Loucy (cell line): ENCODE measurements at regions not wholly inside any gene's neighbourhood (a gene's known extent, or its start where the extent isn't known, plus 50 kb on each side); places are given as distances from the start of the nearest gene placed in this dataset.

ENCODE experiments used
- H2AFZ ChIP-seq: fragments of 200-600 bp; sonication (generic); 2 replicates; pipeline ENCODE4 v1.6.0; 2016; ENCODE audit warnings: antibody characterized with exemption, mild to moderate bottlenecking, low read length, moderate library complexity
- H3F3A ChIP-seq: fragments of 200-600 bp; 2 replicates; pipeline ENCODE4 v1.6.0; 2016; ENCODE audit warnings: antibody characterized with exemption, low read depth, mild to moderate bottlenecking
- H3K27me3 ChIP-seq: fragments of 200-600 bp; sonication (generic); 2 replicates; pipeline ENCODE4 v1.6.1; 2014; ENCODE audit warnings: low read length, mild to moderate bottlenecking; ENCODE audit not compliant: insufficient read depth, poor library complexity, severe bottlenecking
- H3K36me3 ChIP-seq: fragments of 200-600 bp; sonication (generic); 2 replicates; pipeline ENCODE4 v1.6.1; 2016; ENCODE audit warnings: low read length; ENCODE audit not compliant: insufficient read depth
- H3K4me1 ChIP-seq: fragments of 200-600 bp; sonication (generic); 2 replicates; pipeline ENCODE4 v1.5.1; 2014; ENCODE audit warnings: low read length, mild to moderate bottlenecking; ENCODE audit not compliant: insufficient read depth, poor library complexity, severe bottlenecking
- H3K4me2 ChIP-seq: fragments of 200-600 bp; sonication (generic); 2 replicates; pipeline ENCODE4 v1.6.0; 2014; ENCODE audit warnings: antibody characterized with exemption, low read length, low read depth, mild to moderate bottlenecking; ENCODE audit not compliant: poor library complexity, severe bottlenecking
- H3K4me3 ChIP-seq: fragments of 200-600 bp; sonication (generic); 2 replicates; pipeline ENCODE4 v1.5.1; 2014; ENCODE audit warnings: low read length, mild to moderate bottlenecking, mixed read lengths; ENCODE audit not compliant: poor library complexity, severe bottlenecking
- H3K79me2 ChIP-seq: fragments of 200-600 bp; sonication (generic); 2 replicates; pipeline ENCODE4 v1.6.1; 2014; ENCODE audit warnings: low read length; ENCODE audit not compliant: insufficient read depth
- H3K9ac ChIP-seq: fragments of 200-600 bp; sonication (generic); 2 replicates; pipeline ENCODE4 v1.6.0; 2014; ENCODE audit warnings: mild to moderate bottlenecking, low read depth, low read length, moderate library complexity; ENCODE audit not compliant: poor library complexity, severe bottlenecking
- H3K9me2 ChIP-seq: fragments of 200-600 bp; sonication (generic); replicated peaks from 2 replicates; pipeline ENCODE4 v1.6.1; 2016; ENCODE audit warnings: low read depth, low read length, mixed read lengths
- H3K9me3 ChIP-seq: fragments of 200-600 bp; sonication (generic); 2 replicates; pipeline ENCODE4 v1.6.1; 2014; ENCODE audit warnings: mild to moderate bottlenecking, antibody characterized with exemption, low read length, low read depth; ENCODE audit not compliant: insufficient read depth
- H4K20me1 ChIP-seq: fragments of 200-600 bp; sonication (generic); 2 replicates; pipeline ENCODE4 v1.6.0; 2014; ENCODE audit warnings: antibody characterized with exemption, low read length, mild to moderate bottlenecking; ENCODE audit not compliant: insufficient read depth, poor library complexity, severe bottlenecking
- CTCF ChIP-seq: fragments of 200-600 bp; sonication (generic); conservative IDR thresholded peaks from 2 replicates; pipeline ENCODE4 v1.5.1; 2014; ENCODE audit warnings: mild to moderate bottlenecking, antibody characterized with exemption, low read length
- EZH2phosphoT487 ChIP-seq: fragments of 200-600 bp; IDR thresholded peaks from 2 replicates; pipeline ENCODE4 v1.6.1; 2018; ENCODE audit warnings: antibody characterized with exemption, mild to moderate bottlenecking, moderate library complexity, borderline replicate concordance

- H3K36me3 ChIP-seq, result no peaks in the 10 kb centered on the region
- no peaks in the 10 kb centered on the region for H3F3A ChIP-seq
- TF ChIP-seq EZH2phosphoT487 (no peak), CTCF (no peak)
- H2AFZ ChIP-seq, result no peak overlapping the region
- H3K4me1 ChIP-seq, result no peaks in the 10 kb centered on the region
- no peak overlapping the region for H3K9ac ChIP-seq
- no peaks in the 10 kb centered on the region for H3K9me2 ChIP-seq
- no peaks in the 10 kb centered on the region for H3K79me2 ChIP-seq
- no peak overlapping the region for H3K4me2 ChIP-seq
- no peaks in the 10 kb centered on the region for H3K27me3 ChIP-seq
- H4K20me1 ChIP-seq, result no peaks in the 10 kb centered on the region
- no peaks in the 10 kb centered on the region for H3K9me3 ChIP-seq
- H3K4me3 ChIP-seq, result no peak overlapping the region
These were observed 1181.3 kb downstream of the SLITRK1 start for GRCh38 chr13:82701020-82701419.

GRCh38 chr13:82698941-82699340 lies 1183.3 kb downstream of the SLITRK1 start:
- H3F3A ChIP-seq, result no peaks in the 10 kb centered on the region
- no peak for TF ChIP-seq EZH2phosphoT487
- no peak for TF ChIP-seq CTCF
- no peak overlapping the region for H2AFZ ChIP-seq

GRCh38 chr13:82698383-82698782 lies 1183.9 kb downstream of the SLITRK1 start:
- no peaks in the 10 kb centered on the region for H3K79me2 ChIP-seq
- no peaks in the 10 kb centered on the region for H3K9me3 ChIP-seq
- H3K36me3 ChIP-seq, result no peaks in the 10 kb centered on the region
- no peak overlapping the region for H3K9ac ChIP-seq
- no peak overlapping the region for H3K4me3 ChIP-seq
- H4K20me1 ChIP-seq, result no peaks in the 10 kb centered on the region
- no peaks in the 10 kb centered on the region for H3K27me3 ChIP-seq
- H3F3A ChIP-seq, result no peaks in the 10 kb centered on the region
- H3K4me1 ChIP-seq, result no peaks in the 10 kb centered on the region
- H3K4me2 ChIP-seq, result no peak overlapping the region
- no peaks in the 10 kb centered on the region for H3K9me2 ChIP-seq
- H2AFZ ChIP-seq, result no peak overlapping the region
- TF ChIP-seq CTCF, result no peak
- TF ChIP-seq EZH2phosphoT487, result no peak

More at GRCh38 chr13:82698941-82699340, 1183.3 kb downstream of the SLITRK1 start:
- H3K9me3 ChIP-seq, result no peaks in the 10 kb centered on the region
- no peaks in the 10 kb centered on the region for H3K4me1 ChIP-seq
- H3K36me3 ChIP-seq, result no peaks in the 10 kb centered on the region
- no peaks in the 10 kb centered on the region for H3K9me2 ChIP-seq
- no peak overlapping the region for H3K9ac ChIP-seq
- H3K27me3 ChIP-seq, result no peaks in the 10 kb centered on the region
- H4K20me1 ChIP-seq, result no peaks in the 10 kb centered on the region
- H3K4me2 ChIP-seq, result no peak overlapping the region
- H3K79me2 ChIP-seq, result no peaks in the 10 kb centered on the region
- no peak overlapping the region for H3K4me3 ChIP-seq
